Erythroblast (primary cell): ENCODE measurements at regions not wholly inside any gene's neighbourhood (a gene's known extent, or its start where the extent isn't known, plus 50 kb on each side); places are given as distances from the start of the nearest gene placed in this dataset.

Experiments used
- GATA1 ChIP-seq: IDR thresholded peaks from 2 replicates; pipeline ENCODE4 v1.6.1; 2011; ENCODE audit warnings: low read depth, mild to moderate bottlenecking, control low read depth, low read length, moderate library complexity
- POLR2A ChIP-seq: IDR thresholded peaks from 2 replicates; pipeline ENCODE4 v1.6.1; 2011; ENCODE audit warnings: mild to moderate bottlenecking, low read length

DNA sequence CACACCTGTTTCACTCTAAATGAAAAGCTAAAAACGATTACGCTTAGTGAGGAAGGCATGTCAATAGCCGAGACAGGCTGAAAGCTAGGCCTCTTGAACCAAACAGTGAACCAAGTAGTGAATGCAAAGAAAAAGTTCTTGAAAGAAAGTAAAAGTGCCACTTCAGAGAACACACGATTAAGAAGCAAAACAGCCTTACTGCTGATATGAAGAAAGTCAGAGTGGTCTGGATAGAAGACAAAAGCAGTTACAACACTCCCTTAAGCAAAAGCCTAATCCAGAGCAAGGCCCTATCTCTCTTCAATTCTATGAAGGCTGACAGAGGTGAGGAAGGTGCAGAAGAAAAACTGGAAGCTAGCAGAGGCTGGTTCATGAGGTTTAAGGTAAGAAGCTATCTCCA is 130.7 kb downstream of the SIPA1L2 start:
- TF ChIP-seq POLR2A = no peak
- TF ChIP-seq GATA1 = no peak
